ENCODE measurements at regions not wholly inside any gene's neighbourhood (a gene's known extent, or its start where the extent isn't known, plus 50 kb on each side); places are given as distances from the start of the nearest gene placed in this dataset.
"Not testable (repeated sequence)": the region's sequence is repeated elsewhere in the genome, so short reads cannot be mapped to it uniquely, and the experiment has no call there.

DNA sequence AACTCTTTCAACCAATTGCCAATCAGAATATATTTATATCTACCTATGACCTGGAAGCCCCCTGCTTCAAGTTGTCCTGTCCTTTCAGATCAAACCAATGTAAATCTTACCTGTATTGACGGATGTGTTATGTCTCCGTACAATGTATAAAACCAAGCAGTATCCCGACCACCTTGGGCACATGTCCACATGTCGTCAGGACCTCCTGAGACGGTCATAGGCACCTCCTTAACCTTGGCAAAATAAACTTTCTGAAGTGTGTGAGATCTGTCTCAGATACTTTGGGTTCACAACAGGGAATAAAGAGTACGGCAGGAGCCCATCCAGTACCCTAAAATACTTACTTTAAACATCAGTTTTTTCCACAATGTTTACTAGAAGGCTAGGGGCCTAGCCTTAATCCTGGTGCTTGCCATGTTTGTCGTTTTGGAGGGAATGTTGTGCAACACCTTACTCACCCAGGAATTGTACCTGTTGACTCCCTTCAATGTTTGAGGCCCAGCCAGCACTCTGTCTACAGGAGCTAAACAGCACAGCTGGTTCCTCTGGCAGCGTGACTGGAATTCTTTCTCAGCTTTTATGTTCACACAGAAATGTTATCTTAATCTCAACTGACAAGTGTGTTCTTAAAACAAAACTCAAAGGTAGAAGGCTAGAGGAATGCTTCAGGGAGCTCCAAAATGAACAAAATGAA lies 90.8 kb upstream of the USP25 start:
- DNase-seq: no peak

DNA sequence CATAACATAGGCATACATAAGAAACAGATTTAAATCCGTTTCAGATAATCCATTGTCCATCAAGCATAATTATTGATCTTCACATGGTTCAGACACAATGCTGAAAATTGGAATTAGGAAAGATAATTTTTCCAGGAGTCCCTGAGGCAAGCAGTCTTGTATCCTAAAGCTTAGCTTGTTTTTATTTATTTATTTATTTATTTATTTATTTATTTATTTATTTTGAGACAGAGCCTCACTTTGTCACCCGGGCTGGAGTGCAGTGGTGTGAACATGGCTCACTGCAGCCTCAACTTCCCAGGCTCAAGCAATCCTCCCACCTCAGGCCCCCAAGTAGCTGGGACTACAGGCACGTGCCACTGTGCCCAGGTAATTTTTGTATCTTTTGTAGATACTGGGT lies 89.7 kb upstream of the USP25 start:
- not testable (repeated sequence) for DNase-seq

DNA sequence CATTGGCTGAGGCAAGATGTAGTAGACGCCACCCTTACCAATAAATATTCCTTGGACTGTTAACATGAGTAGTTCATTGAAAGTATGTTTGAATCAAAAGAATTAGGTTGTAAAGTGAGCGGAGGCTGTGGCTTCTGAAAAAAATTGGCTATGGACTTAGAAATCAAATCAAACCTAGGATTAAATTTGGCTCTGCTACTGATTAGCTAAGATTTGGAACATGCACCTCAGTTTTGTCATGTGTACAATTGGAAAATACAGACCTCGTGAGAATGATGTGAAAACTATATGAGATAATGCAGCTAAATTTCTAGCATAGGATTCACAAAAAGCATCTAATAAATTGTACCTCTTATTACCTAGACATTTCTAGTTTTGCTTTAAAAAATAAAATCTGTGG lies 85.3 kb upstream of the USP25 start:
- no peak for DNase-seq

DNA sequence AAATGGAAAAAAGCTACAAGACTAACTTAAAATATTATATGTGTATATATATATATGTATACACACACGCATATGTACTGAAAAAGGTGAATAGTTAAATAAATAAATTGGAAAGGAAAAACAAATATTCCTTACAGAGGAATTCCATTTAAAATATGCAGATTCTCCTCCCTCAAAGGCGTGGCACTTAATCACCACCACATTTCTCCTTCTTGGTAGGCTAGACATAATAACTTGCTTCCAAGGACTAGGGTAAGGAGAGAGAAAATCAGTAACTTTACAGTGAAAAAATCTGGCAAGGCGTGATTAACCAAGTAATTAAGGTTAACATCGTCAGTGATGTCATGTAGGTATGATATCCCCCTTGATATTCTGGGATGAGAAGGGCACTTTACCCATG lies 84.0 kb upstream of the USP25 start:
- DNase-seq: no peak

DNA sequence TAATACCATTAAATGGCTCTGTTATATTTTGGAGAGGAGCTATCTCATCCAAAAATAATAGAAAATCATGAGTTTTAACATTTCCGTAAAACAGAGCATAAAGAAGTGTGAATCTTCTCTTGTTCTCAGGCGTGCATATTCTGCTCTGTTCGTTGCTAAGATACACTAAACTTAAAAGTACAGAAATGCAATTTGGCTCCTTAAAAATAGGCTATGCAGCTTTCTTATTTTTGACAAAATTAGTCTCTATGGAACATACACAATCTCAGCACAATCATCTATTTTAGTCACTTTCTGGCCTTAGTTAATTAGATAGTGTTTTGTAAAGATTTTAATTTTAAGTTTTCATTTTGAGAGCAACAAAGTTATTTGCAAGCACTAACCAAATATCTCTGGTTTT lies 79.0 kb upstream of the USP25 start:
- no peak for DNase-seq

DNA sequence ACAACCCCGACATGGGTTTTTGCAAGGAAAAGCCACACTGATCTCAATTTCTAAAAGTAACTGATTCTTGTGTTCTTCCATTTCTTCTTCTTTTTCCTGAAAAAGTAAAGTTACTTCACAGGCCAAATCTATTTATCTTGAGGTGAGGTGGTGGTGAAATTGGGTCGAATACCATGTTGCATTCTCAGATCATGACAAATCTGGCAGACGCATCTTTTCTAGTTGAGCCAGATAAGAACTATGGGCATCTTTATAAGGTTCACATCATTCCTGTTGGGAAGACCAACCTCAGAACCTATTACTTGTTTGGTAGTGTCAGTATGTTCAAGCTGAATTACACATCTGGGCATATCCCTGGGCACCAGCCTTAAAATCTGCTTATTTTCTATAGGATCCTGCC lies 78.6 kb upstream of the USP25 start:
- no peak for DNase-seq

DNA sequence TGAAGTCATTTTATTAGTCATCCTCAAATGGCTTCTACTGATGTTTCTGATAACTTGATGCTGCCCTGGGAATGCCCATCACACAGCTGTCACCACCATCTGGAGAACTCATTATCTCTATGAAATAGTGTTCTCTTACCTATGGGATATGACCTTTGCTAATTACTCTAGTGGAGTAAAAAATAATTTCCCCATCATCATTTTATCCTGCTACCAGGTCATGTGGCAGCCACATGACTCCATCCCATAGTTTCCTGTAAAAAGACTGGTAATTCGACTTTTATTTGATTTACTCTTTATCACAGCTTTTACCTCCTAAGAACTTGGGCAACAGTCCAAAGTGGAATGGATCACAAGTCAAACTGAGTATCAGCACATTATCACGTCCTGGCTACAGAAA lies 76.1 kb upstream of the USP25 start:
- DNase-seq: no peak

DNA sequence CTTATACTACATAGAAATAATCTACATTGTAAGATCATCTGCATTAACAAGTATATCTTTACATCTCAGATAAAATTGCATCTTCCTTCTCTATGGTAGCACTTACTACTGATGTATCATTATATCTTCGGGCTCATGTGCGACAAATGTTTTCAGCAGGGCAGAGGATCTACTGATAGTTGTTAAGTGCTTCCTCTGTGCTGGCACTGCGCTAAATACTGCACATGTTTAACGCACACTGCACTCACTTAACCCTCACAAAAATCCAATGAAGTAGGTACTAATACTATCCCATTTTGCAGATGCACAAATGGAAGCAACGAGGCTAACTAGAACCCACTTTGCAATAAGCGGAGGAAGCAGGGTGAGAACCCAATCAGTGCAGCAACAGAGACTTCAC lies 75.6 kb upstream of the USP25 start:
- no peak for DNase-seq

DNA sequence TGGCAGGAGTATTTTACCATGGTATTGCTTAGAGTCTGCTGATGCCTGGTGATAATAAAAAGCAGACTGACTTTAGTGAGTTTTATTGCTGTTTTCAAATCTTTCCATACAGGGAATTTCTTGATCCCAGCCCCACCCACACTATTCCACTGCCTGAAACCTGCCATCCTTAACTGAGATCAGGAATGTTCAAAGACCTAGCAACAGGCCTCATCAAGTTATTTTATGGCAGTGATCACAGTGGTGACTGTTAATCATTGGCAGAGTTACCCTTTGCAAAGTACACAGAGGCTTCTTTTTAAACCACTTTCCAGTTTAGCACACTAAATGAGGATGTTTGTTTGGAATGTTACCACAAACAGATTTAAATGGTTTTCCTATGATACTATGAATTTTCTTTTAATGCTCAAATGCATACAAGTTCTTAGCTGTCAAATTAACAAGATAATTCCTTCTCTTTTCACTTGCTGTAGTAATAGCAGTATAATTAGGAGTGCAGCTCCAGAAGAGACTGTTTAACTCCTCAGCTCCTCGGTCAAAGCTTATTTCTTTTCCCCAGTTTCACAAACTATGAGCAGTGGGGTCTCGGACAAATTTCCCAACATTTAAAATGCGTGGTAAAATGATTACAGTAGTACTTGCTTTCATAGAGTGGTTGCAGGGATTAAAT lies 69.9 kb upstream of the USP25 start:
- no peak for DNase-seq

DNA sequence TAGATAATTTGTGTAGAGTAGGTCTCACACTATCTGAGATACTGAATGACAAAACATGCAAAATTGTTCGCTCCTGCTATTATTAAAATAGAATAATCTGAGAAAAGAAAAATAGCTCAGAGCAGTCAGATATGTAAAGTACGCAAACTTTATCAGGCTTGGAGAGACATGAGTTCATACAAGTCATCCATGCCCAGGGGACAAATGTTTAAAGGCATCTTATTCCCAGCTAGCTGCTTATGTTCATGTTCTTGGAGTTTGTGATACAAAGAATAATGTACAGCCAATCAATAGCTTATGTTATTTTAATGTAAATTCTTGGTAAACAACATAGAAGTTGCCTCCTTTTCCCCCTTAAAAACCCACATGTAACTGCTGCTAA lies 69.4 kb upstream of the USP25 start:
- DNase-seq: no peak

DNA sequence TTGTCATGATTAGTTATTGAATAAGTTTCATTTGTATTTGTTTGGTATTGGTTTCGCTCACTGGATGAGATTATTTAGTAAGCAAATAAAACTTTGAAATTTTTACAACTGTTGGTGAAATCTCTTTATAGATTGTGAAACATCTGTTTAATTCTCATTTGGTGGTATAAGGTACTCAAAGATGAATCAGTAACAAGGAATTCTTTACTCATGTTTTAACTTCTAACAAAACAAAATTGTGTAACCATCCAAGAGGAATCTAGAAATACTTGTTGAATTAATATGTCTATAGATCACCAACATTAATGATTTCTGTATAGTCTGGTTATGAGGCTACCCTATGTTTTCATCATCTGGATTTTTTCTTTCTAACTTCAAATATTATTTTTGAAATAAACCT lies 62.8 kb upstream of the USP25 start:
- no peak for DNase-seq

DNA sequence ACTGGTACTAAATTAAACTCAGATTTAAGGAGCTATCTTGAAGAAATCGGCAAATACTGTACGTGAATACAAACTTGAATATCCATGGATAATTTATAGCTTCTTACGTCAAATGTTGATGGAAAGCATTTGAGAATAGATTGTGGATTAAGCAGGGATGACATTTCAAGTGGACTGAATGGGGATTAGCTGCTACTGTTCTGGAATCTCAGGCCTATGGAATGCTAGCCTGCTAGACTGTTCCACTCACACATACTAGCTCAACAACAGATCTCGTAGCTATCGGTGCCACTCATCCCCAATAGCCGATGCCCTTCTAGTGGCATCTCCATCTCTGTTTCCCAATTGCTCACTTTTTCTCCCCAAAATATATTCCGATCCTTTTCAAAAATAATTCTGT lies 62.0 kb upstream of the USP25 start:
- no peak for DNase-seq

DNA sequence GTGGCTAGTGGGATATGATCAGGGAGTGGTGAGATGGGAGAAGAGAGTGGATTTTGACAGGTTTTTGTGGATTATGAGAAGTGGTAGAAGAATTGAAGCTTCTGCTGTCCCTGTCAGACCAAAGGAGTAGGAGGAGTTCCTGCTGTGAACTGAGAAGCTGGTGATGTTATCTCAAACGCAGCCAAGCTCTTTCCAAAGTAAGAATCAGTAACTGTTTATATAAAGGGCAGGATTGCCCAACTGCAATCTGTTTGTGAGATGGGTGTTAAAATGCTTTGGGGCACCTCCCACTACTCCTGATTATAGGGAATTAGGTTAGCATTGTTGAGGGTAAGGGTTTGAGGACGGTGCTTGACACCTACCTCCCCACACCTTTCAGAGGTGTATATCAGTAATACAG lies 60.5 kb upstream of the USP25 start:
- DNase-seq: no peak

DNA sequence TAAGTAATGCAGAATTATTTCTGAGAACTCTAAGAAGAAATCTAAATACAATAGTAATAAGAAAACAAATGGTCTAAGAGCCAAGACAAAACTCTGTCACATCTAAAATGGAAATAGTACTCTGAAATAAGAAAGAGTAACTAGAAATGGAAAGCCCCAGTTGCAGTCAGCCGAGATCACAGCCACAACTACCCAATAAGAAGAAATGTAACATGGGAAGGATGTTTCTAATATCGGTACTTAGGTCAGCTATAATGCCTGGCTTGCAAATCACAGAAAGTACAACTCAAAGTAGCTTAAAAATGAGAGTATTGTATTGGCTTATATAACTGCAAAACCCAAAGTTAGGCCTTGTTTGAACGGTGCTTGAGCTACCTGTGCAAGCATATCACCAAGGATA lies 58.6 kb upstream of the USP25 start:
- no peak for DNase-seq

DNA sequence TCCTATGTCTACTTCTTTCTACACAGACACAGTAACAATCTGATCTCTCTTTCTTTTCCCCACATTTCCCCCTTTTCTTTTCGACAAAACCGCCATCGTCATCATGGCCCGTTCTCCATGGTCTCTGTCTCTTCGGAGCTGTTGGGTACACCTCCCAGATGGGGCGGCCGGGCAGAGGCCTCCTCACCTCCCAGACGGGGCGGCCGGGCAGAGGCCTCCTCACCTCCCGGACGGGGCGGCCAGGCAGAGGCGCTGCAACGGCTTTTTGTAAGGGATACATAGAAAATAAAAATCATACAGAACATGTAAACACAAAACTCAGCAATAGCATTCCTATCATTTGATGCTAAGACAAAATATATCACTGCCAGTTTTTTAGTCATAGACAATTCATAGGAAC lies 57.2 kb upstream of the USP25 start:
- not testable (repeated sequence) for DNase-seq

DNA sequence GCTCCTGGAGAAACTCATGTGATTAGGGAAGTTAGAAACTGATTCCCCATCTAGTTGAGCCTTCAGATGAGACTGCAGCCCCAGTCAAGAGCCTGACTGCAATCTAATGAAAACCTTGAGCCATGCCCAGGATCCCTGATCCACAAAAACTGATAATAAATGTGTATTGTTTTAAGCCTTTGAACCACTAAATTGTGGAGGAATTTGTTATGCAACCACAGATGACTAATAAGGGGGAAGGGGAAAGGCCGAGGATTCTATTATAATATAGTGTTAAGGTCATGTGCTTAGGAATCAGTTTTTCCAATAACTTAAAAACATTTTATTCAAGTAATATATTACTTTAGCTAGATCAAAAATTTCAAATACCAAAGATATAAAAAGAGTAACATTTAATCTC lies 52.8 kb upstream of the USP25 start:
- no peak for DNase-seq

DNA sequence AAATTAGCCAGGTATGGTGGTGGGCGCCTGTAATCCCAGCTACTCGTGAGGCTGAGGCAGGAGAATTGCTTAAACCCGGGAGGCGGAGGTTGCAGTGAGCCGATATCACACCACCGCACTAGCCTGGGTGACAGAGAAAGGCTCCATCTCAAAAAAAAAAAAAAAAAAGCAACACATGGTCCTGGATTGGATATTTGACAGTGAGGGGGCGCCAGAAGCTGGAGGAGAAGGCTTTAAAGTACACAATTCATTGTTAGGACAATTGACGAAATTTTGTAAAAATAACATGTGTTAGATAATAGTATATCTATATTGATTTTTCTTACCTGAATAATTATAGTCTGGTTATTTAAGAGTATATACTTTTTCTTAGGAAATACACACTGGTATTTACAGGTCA lies 50.2 kb upstream of the USP25 start:
- peak; percentile 11 for DNase-seq
